Suprapubic skin (tissue), 4 donors: ENCODE measurements at regions not wholly inside any gene's neighbourhood (a gene's known extent, or its start where the extent isn't known, plus 50 kb on each side); places are given as distances from the start of the nearest gene placed in this dataset.

Source experiments
- CTCF ChIP-seq, 2 donors: fragments of 200-600 bp in 1 of 2; fragments of 450-650 bp in 1 of 2; sonication (generic) in 1 of 2; IDR thresholded peaks; one replicate each; pipeline ENCODE4 v1.5.1; 2016 to 2019; ENCODE audit warnings: antibody characterized with exemption in 2 of 2, mild to moderate bottlenecking in 1 of 2, moderate library complexity in 1 of 2
- EP300 ChIP-seq: sonication (generic); formaldehyde crosslinking; IDR thresholded peaks from one replicate; pipeline ENCODE4 v1.6.1; 2017; ENCODE audit warnings: antibody characterized with exemption
- POLR2A ChIP-seq, 2 donors: fragments of 450-650 bp; IDR thresholded peaks; one replicate each; pipeline ENCODE4 v1.6.1; 2017; ENCODE audit warnings: antibody characterized with exemption in 2 of 2, mild to moderate bottlenecking in 2 of 2, moderate library complexity in 2 of 2
- POLR2AphosphoS5 ChIP-seq, 3 donors: sonication (generic); formaldehyde crosslinking; IDR thresholded peaks; one replicate each; pipeline ENCODE4 v1.6.1; 2017; ENCODE audit warnings: antibody characterized with exemption in 3 of 3

GRCh38 chr20:7818477-7818876, 121.8 kb downstream of the HAO1 start:
- TF ChIP-seq CTCF (IDR thresholded peaks at IDR 0.05) (no peak), POLR2A (IDR thresholded peaks at IDR 0.05) (no peak), EP300 (no peak), POLR2AphosphoS5 (IDR thresholded peaks at IDR 0.05) (no peak)
